ENCODE measurements at regions not wholly inside any gene's neighbourhood (a gene's known extent, or its start where the extent isn't known, plus 50 kb on each side); places are given as distances from the start of the nearest gene placed in this dataset.

DNA sequence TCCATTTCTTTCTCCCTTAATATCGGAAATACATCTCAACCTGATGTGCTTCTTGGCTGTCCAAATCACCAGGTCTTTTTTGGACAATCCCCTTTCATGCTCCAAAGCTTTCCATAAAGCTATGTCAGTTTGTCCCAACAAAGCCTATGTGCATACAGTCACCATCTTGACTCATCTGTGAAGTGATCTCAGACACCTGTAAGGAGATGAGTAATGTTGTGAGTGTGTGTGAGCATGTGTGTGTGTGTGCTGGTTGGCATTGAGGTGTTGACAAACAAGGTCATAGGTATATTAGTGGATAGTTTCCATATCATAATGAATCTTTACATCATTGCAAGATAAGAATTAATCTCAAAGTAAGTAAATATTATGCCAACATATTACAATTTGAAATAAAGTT, 1243.3 kb upstream of the SEL1L start:
- CTCF ChIA-PET = no interaction called here
- H3K27ac ChIP-seq (ENCODE audit: low read length) = no peak overlapping the region
- in situ Hi-C loops (cut with HindIII; ENCODE audit: low pct_unique_long_range_greater_than_20kb, low sequenced_read_pairs) = no loop called here

DNA sequence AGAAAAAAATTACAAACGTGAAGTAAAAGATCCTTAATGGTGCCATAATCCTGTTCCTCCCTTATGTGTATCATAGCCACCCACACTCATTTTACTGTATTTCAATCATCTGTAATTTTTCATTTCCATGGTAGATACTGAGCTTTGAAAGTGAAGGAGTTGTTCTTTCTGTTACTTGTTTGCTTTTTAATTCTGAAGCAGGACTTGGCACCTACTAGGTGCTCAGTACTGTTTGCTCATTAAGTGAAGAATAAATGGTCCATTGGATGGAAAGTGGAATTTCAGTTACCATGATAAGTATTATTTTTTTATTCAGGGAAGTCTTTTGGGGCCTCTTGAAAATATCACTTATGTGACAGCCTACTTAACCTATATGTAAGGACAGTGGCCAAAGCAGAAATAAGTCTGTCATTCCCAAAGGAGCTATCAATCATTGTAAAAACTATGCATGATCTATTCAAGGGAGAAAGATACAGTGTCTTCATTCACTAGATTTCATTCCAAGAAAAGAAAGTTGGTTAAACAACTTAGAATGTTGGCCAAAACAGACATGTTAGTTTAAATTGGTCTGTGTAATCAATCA, 1244.4 kb upstream of the SEL1L start:
- ChIA-PET CTCF (no interaction called here), POLR2A (no interaction called here)
- no peak overlapping the region for H3K4me3 ChIP-seq (ENCODE audit: low read depth in 2 of 2, low read length in 2 of 2)
- H3K27ac ChIP-seq (ENCODE audit: low read length) = no peak overlapping the region
- H3K9me3 ChIP-seq (ENCODE audit: control insufficient read depth, insufficient read depth, low read depth, low read length) = no peaks in the 10 kb centered on the region
- no peaks in the 10 kb centered on the region for H3K4me1 ChIP-seq (ENCODE audit: control insufficient read depth, insufficient read depth, low read length)
- TF ChIP-seq, protein P1, sequence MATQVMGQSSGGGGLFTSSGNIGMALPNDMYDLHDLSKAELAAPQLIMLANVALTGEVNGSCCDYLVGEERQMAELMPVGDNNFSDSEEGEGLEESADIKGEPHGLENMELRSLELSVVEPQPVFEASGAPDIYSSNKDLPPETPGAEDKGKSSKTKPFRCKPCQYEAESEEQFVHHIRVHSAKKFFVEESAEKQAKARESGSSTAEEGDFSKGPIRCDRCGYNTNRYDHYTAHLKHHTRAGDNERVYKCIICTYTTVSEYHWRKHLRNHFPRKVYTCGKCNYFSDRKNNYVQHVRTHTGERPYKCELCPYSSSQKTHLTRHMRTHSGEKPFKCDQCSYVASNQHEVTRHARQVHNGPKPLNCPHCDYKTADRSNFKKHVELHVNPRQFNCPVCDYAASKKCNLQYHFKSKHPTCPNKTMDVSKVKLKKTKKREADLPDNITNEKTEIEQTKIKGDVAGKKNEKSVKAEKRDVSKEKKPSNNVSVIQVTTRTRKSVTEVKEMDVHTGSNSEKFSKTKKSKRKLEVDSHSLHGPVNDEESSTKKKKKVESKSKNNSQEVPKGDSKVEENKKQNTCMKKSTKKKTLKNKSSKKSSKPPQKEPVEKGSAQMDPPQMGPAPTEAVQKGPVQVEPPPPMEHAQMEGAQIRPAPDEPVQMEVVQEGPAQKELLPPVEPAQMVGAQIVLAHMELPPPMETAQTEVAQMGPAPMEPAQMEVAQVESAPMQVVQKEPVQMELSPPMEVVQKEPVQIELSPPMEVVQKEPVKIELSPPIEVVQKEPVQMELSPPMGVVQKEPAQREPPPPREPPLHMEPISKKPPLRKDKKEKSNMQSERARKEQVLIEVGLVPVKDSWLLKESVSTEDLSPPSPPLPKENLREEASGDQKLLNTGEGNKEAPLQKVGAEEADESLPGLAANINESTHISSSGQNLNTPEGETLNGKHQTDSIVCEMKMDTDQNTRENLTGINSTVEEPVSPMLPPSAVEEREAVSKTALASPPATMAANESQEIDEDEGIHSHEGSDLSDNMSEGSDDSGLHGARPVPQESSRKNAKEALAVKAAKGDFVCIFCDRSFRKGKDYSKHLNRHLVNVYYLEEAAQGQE (IDR thresholded peaks at IDR 0.05; ENCODE audit: insufficient read depth in 1 of 2, low read depth in 2 of 2, low read length in 1 of 2) = no peak
- TF ChIP-seq, protein P2, sequence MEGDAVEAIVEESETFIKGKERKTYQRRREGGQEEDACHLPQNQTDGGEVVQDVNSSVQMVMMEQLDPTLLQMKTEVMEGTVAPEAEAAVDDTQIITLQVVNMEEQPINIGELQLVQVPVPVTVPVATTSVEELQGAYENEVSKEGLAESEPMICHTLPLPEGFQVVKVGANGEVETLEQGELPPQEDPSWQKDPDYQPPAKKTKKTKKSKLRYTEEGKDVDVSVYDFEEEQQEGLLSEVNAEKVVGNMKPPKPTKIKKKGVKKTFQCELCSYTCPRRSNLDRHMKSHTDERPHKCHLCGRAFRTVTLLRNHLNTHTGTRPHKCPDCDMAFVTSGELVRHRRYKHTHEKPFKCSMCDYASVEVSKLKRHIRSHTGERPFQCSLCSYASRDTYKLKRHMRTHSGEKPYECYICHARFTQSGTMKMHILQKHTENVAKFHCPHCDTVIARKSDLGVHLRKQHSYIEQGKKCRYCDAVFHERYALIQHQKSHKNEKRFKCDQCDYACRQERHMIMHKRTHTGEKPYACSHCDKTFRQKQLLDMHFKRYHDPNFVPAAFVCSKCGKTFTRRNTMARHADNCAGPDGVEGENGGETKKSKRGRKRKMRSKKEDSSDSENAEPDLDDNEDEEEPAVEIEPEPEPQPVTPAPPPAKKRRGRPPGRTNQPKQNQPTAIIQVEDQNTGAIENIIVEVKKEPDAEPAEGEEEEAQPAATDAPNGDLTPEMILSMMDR (IDR thresholded peaks at IDR 0.05) = no peak
- TF ChIP-seq POLR2AphosphoS5 (IDR thresholded peaks at IDR 0.05; ENCODE audit: low read depth, low read length) (no peak), TCF7L2 (IDR thresholded peaks at IDR 0.05; ENCODE audit: low read depth, low read length) (no peak), SIN3A (IDR thresholded peaks at IDR 0.05; ENCODE audit: borderline replicate concordance, insufficient read depth, low read depth, low read length) (no peak)
- in situ Hi-C loops (cut with HindIII; ENCODE audit: low pct_unique_long_range_greater_than_20kb, low sequenced_read_pairs) (no loop called here), intact Hi-C loops (cut with micrococcal nuclease; ENCODE audit: unreplicated experiment) (no loop called here)
- DNase-seq (ENCODE audit: low read depth, low spot score) = no peak
- no peaks in the 10 kb centered on the region for H3K36me3 ChIP-seq (ENCODE audit: control insufficient read depth, insufficient read depth, low read length)
- BruUV-seq (replicated peaks) = no TSS peak
- ATAC-seq = no peak
- no peaks in the 10 kb centered on the region for H3K27me3 ChIP-seq (ENCODE audit: control insufficient read depth, insufficient read depth, low read length)

More for the DNA sequence above, 1243.3 kb upstream of the SEL1L start:
- POLR2A ChIA-PET = no interaction called here
- H3K9me3 ChIP-seq (ENCODE audit: control insufficient read depth, insufficient read depth, low read depth, low read length) = no peaks in the 10 kb centered on the region
- DNase-seq (ENCODE audit: low read depth, low spot score) = no peak
- no peaks in the 10 kb centered on the region for H3K4me1 ChIP-seq (ENCODE audit: control insufficient read depth, insufficient read depth, low read length)
- TF ChIP-seq TCF7L2 (IDR thresholded peaks at IDR 0.05; ENCODE audit: low read depth, low read length) (no peak), POLR2AphosphoS5 (IDR thresholded peaks at IDR 0.05; ENCODE audit: low read depth, low read length) (no peak)
- H3K36me3 ChIP-seq (ENCODE audit: control insufficient read depth, insufficient read depth, low read length) = no peaks in the 10 kb centered on the region
- intact Hi-C loops (cut with micrococcal nuclease; ENCODE audit: unreplicated experiment) = no loop called here
- H3K4me3 ChIP-seq (ENCODE audit: low read depth in 2 of 2, low read length in 2 of 2) = no peak overlapping the region
- no TSS peak for BruUV-seq (replicated peaks)
- ATAC-seq = no peak
- H3K27me3 ChIP-seq (ENCODE audit: control insufficient read depth, insufficient read depth, low read length) = no peaks in the 10 kb centered on the region

DNA sequence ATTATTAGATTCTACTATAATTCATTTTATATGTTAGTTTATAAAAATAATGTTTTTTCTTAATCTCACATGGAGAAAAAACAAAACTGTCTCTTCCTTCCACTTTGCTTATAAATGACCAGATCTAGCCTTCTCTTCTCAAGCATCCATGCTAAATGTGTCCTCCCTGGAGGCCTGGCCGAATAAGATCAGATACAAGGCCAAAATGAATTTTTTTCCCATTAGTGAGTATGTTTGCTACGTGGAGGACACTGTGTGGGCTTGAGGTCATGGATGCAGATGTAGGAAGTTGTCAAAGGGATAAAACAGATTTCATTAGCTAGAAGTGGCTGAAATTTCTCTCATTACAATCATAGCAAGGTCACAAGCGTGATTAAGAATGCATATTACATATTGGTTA, 1244.9 kb upstream of the SEL1L start:
- no TSS peak for BruUV-seq (replicated peaks)
- ATAC-seq (no peak), DNase-seq (ENCODE audit: low read depth, low spot score) (no peak)
- TF ChIP-seq POLR2AphosphoS5 (IDR thresholded peaks at IDR 0.05; ENCODE audit: low read depth, low read length) (no peak), TCF7L2 (IDR thresholded peaks at IDR 0.05; ENCODE audit: low read depth, low read length) (no peak), SIN3A (IDR thresholded peaks at IDR 0.05; ENCODE audit: borderline replicate concordance, insufficient read depth, low read depth, low read length) (no peak)
- TF ChIP-seq, protein P1 (IDR thresholded peaks at IDR 0.05; ENCODE audit: insufficient read depth in 1 of 2, low read depth in 2 of 2, low read length in 1 of 2) = no peak
- TF ChIP-seq, protein P2 (IDR thresholded peaks at IDR 0.05) = no peak
- CTCF ChIA-PET = no interaction called here
- no peaks in the 10 kb centered on the region for H3K36me3 ChIP-seq (ENCODE audit: control insufficient read depth, insufficient read depth, low read length)
- H3K27ac ChIP-seq (ENCODE audit: low read length) = no peak overlapping the region
- intact Hi-C loops (cut with micrococcal nuclease; ENCODE audit: unreplicated experiment) = no loop called here
- H3K4me3 ChIP-seq (ENCODE audit: low read depth in 2 of 2, low read length in 2 of 2) = no peak overlapping the region
- no peaks in the 10 kb centered on the region for H3K27me3 ChIP-seq (ENCODE audit: control insufficient read depth, insufficient read depth, low read length)
- POLR2A ChIA-PET = no interaction called here
- no peaks in the 10 kb centered on the region for H3K4me1 ChIP-seq (ENCODE audit: control insufficient read depth, insufficient read depth, low read length)
- H3K9me3 ChIP-seq (ENCODE audit: control insufficient read depth, insufficient read depth, low read depth, low read length) = no peaks in the 10 kb centered on the region
- in situ Hi-C loops (cut with HindIII; ENCODE audit: low pct_unique_long_range_greater_than_20kb, low sequenced_read_pairs) = no loop called here
